CD4-positive, alpha-beta T cell (primary cell): ENCODE measurements at regions not wholly inside any gene's neighbourhood (a gene's known extent, or its start where the extent isn't known, plus 50 kb on each side); places are given as distances from the start of the nearest gene placed in this dataset.

Source experiments
- ATAC-seq: fragments of 200-7000 bp; cut with Tn5 transposase; one replicate; pipeline ENCODE4 v1.10.0; 2022; ENCODE audit warnings: mild to moderate bottlenecking; ENCODE audit not compliant: poor library complexity
- CTCF ChIA-PET: fragments of 350-600 bp; sonication (Branson Sonifier 250); formaldehyde crosslinking; loops from one replicate; lab custom pipeline; 2021; ENCODE audit warnings: antibody characterized with exemption, inconsistent platforms; lab: Charles Lee
- POLR2A ChIA-PET: fragments of 350-600 bp; sonication (Branson Sonifier 250); formaldehyde crosslinking; loops from one replicate; lab custom pipeline; 2021; ENCODE audit warnings: antibody characterized with exemption, inconsistent platforms; lab: Charles Lee
- DNase-seq, 14 experiments: peaks; one replicate each; pipeline ENCODE4 v3.0.0-alpha.2; 2013 to 2020; ENCODE audit warnings: mixed read lengths in 2 of 14
- H3K27ac ChIP-seq, 2 donors: one replicate each; pipeline versions ENCODE4 v1.5.1 to v1.7.0; 2013; ENCODE audit warnings: low read length in 2 of 2, low read depth in 1 of 2, mild to moderate bottlenecking in 1 of 2
- H3K27me3 ChIP-seq, 2 experiments: 1 replicate in 1 of 2; 2 replicates in 1 of 2; pipeline versions ENCODE4 v1.6.1 to v1.7.0; 2013; ENCODE audit warnings: low read length in 2 of 2, control low read depth in 1 of 2, mild to moderate bottlenecking in 1 of 2, moderate library complexity in 1 of 2; ENCODE audit not compliant: insufficient read depth in 2 of 2, control insufficient read depth in 1 of 2
- H3K36me3 ChIP-seq: one replicate; pipeline ENCODE4 v1.6.1; 2013; ENCODE audit warnings: low read length, control low read depth; ENCODE audit not compliant: insufficient read depth
- H3K4me1 ChIP-seq: one replicate; pipeline ENCODE4 v1.6.1; 2013; ENCODE audit warnings: low read length, control low read depth; ENCODE audit not compliant: insufficient read depth
- H3K4me3 ChIP-seq: one replicate; pipeline ENCODE4 v1.5.1; 2013; ENCODE audit warnings: mild to moderate bottlenecking, low read length, moderate library complexity
- H3K9me3 ChIP-seq, 2 experiments: 1 replicate in 1 of 2; 2 replicates in 1 of 2; pipeline versions ENCODE4 v1.6.1 to v1.7.0; 2013; ENCODE audit warnings: low read length in 2 of 2, mild to moderate bottlenecking in 2 of 2, control low read depth in 1 of 2, moderate library complexity in 1 of 2; ENCODE audit not compliant: control insufficient read depth in 1 of 2, insufficient read depth in 1 of 2
- H3K27ac Mint-ChIP-seq: one replicate; pipeline ENCODE4 v1.8.0; 2020; ENCODE audit warnings: mixed read lengths
- H3K27me3 Mint-ChIP-seq: one replicate; pipeline ENCODE4 v1.8.0; 2021; ENCODE audit warnings: mixed read lengths
- H3K36me3 Mint-ChIP-seq: one replicate; pipeline ENCODE4 v1.8.0; 2021; ENCODE audit warnings: low read depth, mixed read lengths
- H3K4me1 Mint-ChIP-seq: one replicate; pipeline ENCODE4 v1.8.0; 2021; ENCODE audit warnings: low read depth, mixed read lengths
- H3K4me3 Mint-ChIP-seq: one replicate; pipeline ENCODE4 v1.8.0; 2020; ENCODE audit warnings: mild to moderate bottlenecking, mixed read lengths
- H3K9me3 Mint-ChIP-seq: one replicate; pipeline ENCODE4 v1.8.0; 2020; ENCODE audit warnings: mixed read lengths
- intact Hi-C, 2 experiments: fragments of 100-400 bp; cut with DNase I in 1 of 2; cut with micrococcal nuclease in 1 of 2; formaldehyde crosslinking; loops; one replicate each; pipeline versions ENCODE4 v1.15.1 to v1.9.0; 2023 to 2025; cut with DNase I, micrococcal nuclease
- TF ChIP-seq, protein P1 (sequence below): fragments of 200-600 bp; IDR thresholded peaks from one replicate; pipeline ENCODE4 v1.8.0; 2022; ENCODE audit warnings: antibody characterized with exemption, mild to moderate bottlenecking

DNA sequence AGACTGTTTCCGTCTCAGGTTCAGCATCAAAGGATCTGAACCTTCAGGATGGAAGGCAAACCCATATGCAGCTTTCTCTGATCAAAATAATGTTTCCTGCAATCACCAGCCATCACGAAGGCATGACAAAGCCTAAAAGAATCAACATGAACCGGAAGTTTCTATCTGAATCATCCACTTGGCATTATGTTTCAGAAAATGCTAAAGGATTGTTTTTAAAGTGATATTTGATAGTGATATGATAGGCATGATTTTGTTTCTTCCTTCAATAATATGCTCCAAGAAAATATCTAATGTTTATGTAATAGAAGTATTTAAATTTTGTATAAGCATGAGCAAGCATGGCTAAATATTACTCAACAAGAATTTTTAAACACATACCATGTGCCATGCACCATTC, 219.6 kb downstream of the PLK2 start:
- no peak for ATAC-seq
- Histone ChIP-seq H3K9me3 (no peaks in the 10 kb centered on the region), H3K27me3 (no peaks in the 10 kb centered on the region), H3K4me1 (no peaks in the 10 kb centered on the region), H3K36me3 (no peaks in the 10 kb centered on the region), H3K4me3 (no peak overlapping the region), H3K27ac (no peak overlapping the region)
- Mint-ChIP-seq H3K4me3 (no peak overlapping the region), H3K9me3 (no peaks in the 10 kb centered on the region), H3K27me3 (no peaks in the 10 kb centered on the region), H3K27ac (no peak overlapping the region), H3K4me1 (no peaks in the 10 kb centered on the region), H3K36me3 (no peaks in the 10 kb centered on the region)
- DNase-seq: no peak
- POLR2A ChIA-PET: no interaction called here
- CTCF ChIA-PET: no interaction called here
- TF ChIP-seq, protein P1, sequence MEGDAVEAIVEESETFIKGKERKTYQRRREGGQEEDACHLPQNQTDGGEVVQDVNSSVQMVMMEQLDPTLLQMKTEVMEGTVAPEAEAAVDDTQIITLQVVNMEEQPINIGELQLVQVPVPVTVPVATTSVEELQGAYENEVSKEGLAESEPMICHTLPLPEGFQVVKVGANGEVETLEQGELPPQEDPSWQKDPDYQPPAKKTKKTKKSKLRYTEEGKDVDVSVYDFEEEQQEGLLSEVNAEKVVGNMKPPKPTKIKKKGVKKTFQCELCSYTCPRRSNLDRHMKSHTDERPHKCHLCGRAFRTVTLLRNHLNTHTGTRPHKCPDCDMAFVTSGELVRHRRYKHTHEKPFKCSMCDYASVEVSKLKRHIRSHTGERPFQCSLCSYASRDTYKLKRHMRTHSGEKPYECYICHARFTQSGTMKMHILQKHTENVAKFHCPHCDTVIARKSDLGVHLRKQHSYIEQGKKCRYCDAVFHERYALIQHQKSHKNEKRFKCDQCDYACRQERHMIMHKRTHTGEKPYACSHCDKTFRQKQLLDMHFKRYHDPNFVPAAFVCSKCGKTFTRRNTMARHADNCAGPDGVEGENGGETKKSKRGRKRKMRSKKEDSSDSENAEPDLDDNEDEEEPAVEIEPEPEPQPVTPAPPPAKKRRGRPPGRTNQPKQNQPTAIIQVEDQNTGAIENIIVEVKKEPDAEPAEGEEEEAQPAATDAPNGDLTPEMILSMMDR: no peak
- intact Hi-C loops: no loop called here

DNA sequence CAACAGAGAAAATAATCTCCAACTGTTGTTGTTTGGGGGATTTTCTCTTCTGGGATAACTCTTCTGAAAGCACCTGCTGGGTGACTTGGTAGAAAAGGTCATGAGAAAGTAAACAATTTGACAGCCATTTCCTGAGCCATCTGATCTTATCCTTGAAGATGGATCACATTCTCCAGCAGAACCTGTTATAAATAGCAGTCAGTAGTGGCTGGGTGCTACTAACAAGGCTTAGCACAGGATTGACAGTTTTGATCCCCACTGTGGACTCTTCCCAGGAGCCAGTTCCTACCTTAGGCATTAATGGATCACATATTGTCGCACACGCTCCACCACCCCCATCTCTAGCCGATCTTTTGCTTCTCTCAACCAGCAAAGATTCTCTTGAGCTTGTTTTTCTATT, 220.2 kb downstream of the PLK2 start:
- Mint-ChIP-seq H3K9me3 (no peaks in the 10 kb centered on the region), H3K4me3 (no peak overlapping the region), H3K4me1 (no peaks in the 10 kb centered on the region), H3K36me3 (no peaks in the 10 kb centered on the region), H3K27me3 (no peaks in the 10 kb centered on the region), H3K27ac (no peak overlapping the region)
- no peaks in the 10 kb centered on the region for H3K36me3 ChIP-seq
- no peak overlapping the region for H3K27ac ChIP-seq
- no peaks in the 10 kb centered on the region for H3K27me3 ChIP-seq
- ATAC-seq (no peak), DNase-seq (no peak)
- TF ChIP-seq, protein P1: no peak
- no peaks in the 10 kb centered on the region for H3K4me1 ChIP-seq
- ChIA-PET CTCF (no interaction called here), POLR2A (no interaction called here)
- intact Hi-C loops: no loop called here
- H3K4me3 ChIP-seq: no peak overlapping the region
- H3K9me3 ChIP-seq: no peaks in the 10 kb centered on the region

DNA sequence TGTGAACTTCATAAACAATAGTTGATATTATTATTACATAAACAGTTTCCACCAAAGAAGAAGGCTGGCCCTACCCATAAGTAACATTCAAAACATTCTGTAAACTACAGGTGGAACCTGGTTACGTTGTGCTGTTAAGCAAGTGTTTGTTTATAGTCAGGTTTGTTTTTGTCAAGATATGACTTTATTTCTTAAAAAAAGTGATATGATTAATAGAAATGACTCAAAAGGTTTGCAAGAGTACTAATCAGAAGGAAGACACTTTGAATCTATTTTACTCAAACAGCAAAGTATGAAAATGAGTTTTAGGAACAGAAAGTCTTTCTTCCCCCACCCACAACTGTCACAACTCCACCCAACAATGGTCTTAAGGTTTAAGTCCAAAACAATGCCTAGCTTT, 220.8 kb downstream of the PLK2 start:
- H3K9me3 Mint-ChIP-seq: no peaks in the 10 kb centered on the region
- Histone ChIP-seq H3K4me1 (no peaks in the 10 kb centered on the region), H3K27me3 (no peaks in the 10 kb centered on the region), H3K9me3 (no peaks in the 10 kb centered on the region), H3K27ac (no peak overlapping the region), H3K36me3 (no peaks in the 10 kb centered on the region), H3K4me3 (no peak overlapping the region)
- no peak overlapping the region for H3K4me3 Mint-ChIP-seq
- CTCF ChIA-PET: no interaction called here
- TF ChIP-seq, protein P1: no peak
- no peak for ATAC-seq
- H3K27me3 Mint-ChIP-seq: no peaks in the 10 kb centered on the region
- DNase-seq: no peak
- H3K36me3 Mint-ChIP-seq: no peaks in the 10 kb centered on the region
- H3K4me1 Mint-ChIP-seq: no peaks in the 10 kb centered on the region
- H3K27ac Mint-ChIP-seq: no peak overlapping the region
- intact Hi-C loops: no loop called here
- POLR2A ChIA-PET: no interaction called here
